Panc1 (cell line): ENCODE measurements at regions not wholly inside any gene's neighbourhood (a gene's known extent, or its start where the extent isn't known, plus 50 kb on each side); places are given as distances from the start of the nearest gene placed in this dataset.

ENCODE experiments used
- ATAC-seq: fragments of 200-7000 bp; cut with Tn5 transposase; 2 replicates; pipeline ENCODE4 v1.9.1; 2020; ENCODE audit warnings: mild to moderate bottlenecking, moderate library complexity
- BruUV-seq: library from RNA; stranded (reverse); fragments of 400-500 nt; replicated peaks from 2 replicates; lab custom pipeline; 2021; lab: Mats Ljungman, UMichigan
- CTCF ChIA-PET: fragments of 300-600 bp; sonication (Branson Sonifier 250); formaldehyde crosslinking; loops from one replicate; lab custom pipeline; 2022; ENCODE audit warnings: antibody characterized with exemption; lab: Charles Lee
- POLR2A ChIA-PET: fragments of 300-600 bp; sonication (Branson Sonifier 250); formaldehyde crosslinking; loops from one replicate; lab custom pipeline; 2022; ENCODE audit warnings: antibody characterized with exemption; lab: Charles Lee
- DNase-seq: peaks from one replicate; pipeline ENCODE4 v3.0.0-alpha.2; 2010; ENCODE audit warnings: low read depth, low spot score
- H3K27ac ChIP-seq: 2 replicates; pipeline ENCODE4 v1.5.1; 2011; ENCODE audit warnings: mild to moderate bottlenecking, low read length, inconsistent platforms
- H3K27me3 ChIP-seq: fragments of 200-500 bp; sonication (Bioruptor generic); 2 replicates; pipeline ENCODE4 v1.6.0; 2014; ENCODE audit warnings: low read length, inconsistent platforms; ENCODE audit not compliant: control insufficient read depth, insufficient read depth
- H3K36me3 ChIP-seq: fragments of 200-500 bp; sonication (Bioruptor generic); 2 replicates; pipeline ENCODE4 v1.5.1; 2014; ENCODE audit warnings: inconsistent platforms, mild to moderate bottlenecking, low read length, moderate library complexity; ENCODE audit not compliant: control insufficient read depth, insufficient read depth
- H3K4me1 ChIP-seq: 2 replicates; pipeline ENCODE4 v1.5.1; 2011; ENCODE audit warnings: inconsistent platforms, mild to moderate bottlenecking, low read length, moderate library complexity; ENCODE audit not compliant: control insufficient read depth, insufficient read depth
- H3K4me3 ChIP-seq, 2 experiments: 2 replicates each; pipeline ENCODE4 v1.5.1; 2011 to 2012; ENCODE audit warnings: low read depth in 2 of 2, low read length in 2 of 2, mild to moderate bottlenecking in 2 of 2, inconsistent platforms in 1 of 2, moderate library complexity in 1 of 2
- H3K9me3 ChIP-seq: fragments of 200-500 bp; sonication (Bioruptor generic); 2 replicates; pipeline ENCODE4 v1.5.1; 2014; ENCODE audit warnings: low read depth, mild to moderate bottlenecking, inconsistent platforms, low read length, moderate library complexity; ENCODE audit not compliant: control insufficient read depth, insufficient read depth
- POLR2AphosphoS5 ChIP-seq: IDR thresholded peaks from 2 replicates; pipeline ENCODE4 v1.6.1; 2012; ENCODE audit warnings: mild to moderate bottlenecking, low read depth, low read length, moderate library complexity
- REST ChIP-seq, 2 experiments: IDR thresholded peaks; 2 replicates each; pipeline ENCODE4 v1.6.1; 2011 to 2012; ENCODE audit warnings: low read depth in 2 of 2, control low read depth in 1 of 2, low read length in 1 of 2, mild to moderate bottlenecking in 1 of 2, moderate library complexity in 1 of 2; ENCODE audit not compliant: insufficient read depth in 1 of 2
- SIN3A ChIP-seq: IDR thresholded peaks from 2 replicates; pipeline ENCODE4 v1.6.1; 2012; ENCODE audit warnings: low read depth, mild to moderate bottlenecking, low read length, moderate library complexity, borderline replicate concordance; ENCODE audit not compliant: insufficient read depth
- TCF7L2 ChIP-seq: IDR thresholded peaks from 2 replicates; pipeline ENCODE4 v1.6.1; 2011; ENCODE audit warnings: mild to moderate bottlenecking, low read depth, low read length, inconsistent platforms
- in situ Hi-C: cut with HindIII; loops from 2 replicates; pipeline ENCODE4 v1.10.0; 2016; ENCODE audit warnings: low sequenced_read_pairs, low pct_unique_long_range_greater_than_20kb
- intact Hi-C: fragments of 100-400 bp; cut with micrococcal nuclease; formaldehyde crosslinking; loops from one replicate; pipeline ENCODE4 v1.10.0; 2022; ENCODE audit not compliant: unreplicated experiment
- TF ChIP-seq, protein P1 (sequence below): fragments of 450-650 bp; IDR thresholded peaks from 2 replicates; pipeline ENCODE4 v1.5.1; 2017; ENCODE audit warnings: mild to moderate bottlenecking

GRCh38 chr9:1701113-1701512 is 314.0 kb upstream of the SMARCA2 start:
- no peaks in the 10 kb centered on the region for H3K9me3 ChIP-seq
- DNase-seq (no peak), ATAC-seq (no peak)
- no peak overlapping the region for H3K4me3 ChIP-seq
- TF ChIP-seq TCF7L2 (no peak), REST (IDR thresholded peaks at IDR 0.05; ENCODE audit: insufficient read depth in 1 of 2, low read depth in 2 of 2, low read length in 1 of 2) (no peak), POLR2AphosphoS5 (no peak), SIN3A (no peak)
- TF ChIP-seq, protein P1, sequence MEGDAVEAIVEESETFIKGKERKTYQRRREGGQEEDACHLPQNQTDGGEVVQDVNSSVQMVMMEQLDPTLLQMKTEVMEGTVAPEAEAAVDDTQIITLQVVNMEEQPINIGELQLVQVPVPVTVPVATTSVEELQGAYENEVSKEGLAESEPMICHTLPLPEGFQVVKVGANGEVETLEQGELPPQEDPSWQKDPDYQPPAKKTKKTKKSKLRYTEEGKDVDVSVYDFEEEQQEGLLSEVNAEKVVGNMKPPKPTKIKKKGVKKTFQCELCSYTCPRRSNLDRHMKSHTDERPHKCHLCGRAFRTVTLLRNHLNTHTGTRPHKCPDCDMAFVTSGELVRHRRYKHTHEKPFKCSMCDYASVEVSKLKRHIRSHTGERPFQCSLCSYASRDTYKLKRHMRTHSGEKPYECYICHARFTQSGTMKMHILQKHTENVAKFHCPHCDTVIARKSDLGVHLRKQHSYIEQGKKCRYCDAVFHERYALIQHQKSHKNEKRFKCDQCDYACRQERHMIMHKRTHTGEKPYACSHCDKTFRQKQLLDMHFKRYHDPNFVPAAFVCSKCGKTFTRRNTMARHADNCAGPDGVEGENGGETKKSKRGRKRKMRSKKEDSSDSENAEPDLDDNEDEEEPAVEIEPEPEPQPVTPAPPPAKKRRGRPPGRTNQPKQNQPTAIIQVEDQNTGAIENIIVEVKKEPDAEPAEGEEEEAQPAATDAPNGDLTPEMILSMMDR: no peak
- in situ Hi-C loops (no loop called here), intact Hi-C loops (no loop called here)
- H3K27ac ChIP-seq: no peak overlapping the region
- BruUV-seq: no TSS peak
- no peaks in the 10 kb centered on the region for H3K4me1 ChIP-seq
- CTCF ChIA-PET: no interaction called here
- POLR2A ChIA-PET: no interaction called here
- H3K27me3 ChIP-seq: no peaks in the 10 kb centered on the region
- no peaks in the 10 kb centered on the region for H3K36me3 ChIP-seq

DNA sequence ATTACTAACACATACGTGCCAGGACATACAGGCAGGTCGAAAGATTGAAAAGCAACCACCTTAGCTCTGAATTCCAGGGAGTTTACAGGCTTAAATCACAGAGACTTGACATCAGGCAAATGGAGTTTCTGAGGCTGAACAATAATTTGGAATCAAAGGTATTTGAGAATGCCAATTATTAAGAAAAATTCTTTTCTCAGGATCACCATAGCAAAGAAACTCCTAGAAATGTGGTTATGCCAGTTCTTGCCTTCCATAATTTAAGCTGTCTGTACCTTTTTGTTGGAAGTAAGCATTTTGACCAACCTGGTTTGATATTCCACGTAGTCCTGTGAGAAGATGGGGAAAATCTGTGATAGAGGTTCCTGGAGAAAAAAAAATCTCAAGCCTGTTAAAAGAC is 312.4 kb upstream of the SMARCA2 start:
- no peak for TF ChIP-seq REST (IDR thresholded peaks at IDR 0.05; ENCODE audit: insufficient read depth in 1 of 2, low read depth in 2 of 2, low read length in 1 of 2)
- no peak for TF ChIP-seq TCF7L2
- no peak for TF ChIP-seq SIN3A
- TF ChIP-seq, protein P1: no peak
- no peak for TF ChIP-seq POLR2AphosphoS5
- no TSS peak for BruUV-seq
- no peak for DNase-seq
- intact Hi-C loops (no loop called here), in situ Hi-C loops (no loop called here)
- H3K4me1 ChIP-seq: no peaks in the 10 kb centered on the region
- CTCF ChIA-PET: no interaction called here
- H3K4me3 ChIP-seq: no peak overlapping the region
- H3K27ac ChIP-seq: no peak overlapping the region
- no peak for ATAC-seq
- no peaks in the 10 kb centered on the region for H3K36me3 ChIP-seq
- H3K9me3 ChIP-seq: no peaks in the 10 kb centered on the region
- no peaks in the 10 kb centered on the region for H3K27me3 ChIP-seq
- POLR2A ChIA-PET: no interaction called here
